Astrocyte of the spinal cord (primary cell): ENCODE measurements at regions not wholly inside any gene's neighbourhood (a gene's known extent, or its start where the extent isn't known, plus 50 kb on each side); places are given as distances from the start of the nearest gene placed in this dataset.

Source experiments
- DNase-seq: peaks from one replicate; pipeline ENCODE4 v3.0.0; 2011; ENCODE audit warnings: low read depth, low spot score
- H3K4me3 ChIP-seq: 2 replicates; pipeline ENCODE4 v1.5.1; 2011; ENCODE audit warnings: low read depth, mild to moderate bottlenecking, low read length, moderate library complexity
- in situ Hi-C: cut with HindIII; loops from 2 replicates; pipeline ENCODE4 v1.10.0; 2017; ENCODE audit warnings: low sequenced_read_pairs
- TF ChIP-seq, protein P1 (sequence below): IDR thresholded peaks from 2 replicates; pipeline ENCODE4 v1.5.1; 2012; ENCODE audit warnings: low read depth, mild to moderate bottlenecking, low read length, inconsistent platforms

DNA sequence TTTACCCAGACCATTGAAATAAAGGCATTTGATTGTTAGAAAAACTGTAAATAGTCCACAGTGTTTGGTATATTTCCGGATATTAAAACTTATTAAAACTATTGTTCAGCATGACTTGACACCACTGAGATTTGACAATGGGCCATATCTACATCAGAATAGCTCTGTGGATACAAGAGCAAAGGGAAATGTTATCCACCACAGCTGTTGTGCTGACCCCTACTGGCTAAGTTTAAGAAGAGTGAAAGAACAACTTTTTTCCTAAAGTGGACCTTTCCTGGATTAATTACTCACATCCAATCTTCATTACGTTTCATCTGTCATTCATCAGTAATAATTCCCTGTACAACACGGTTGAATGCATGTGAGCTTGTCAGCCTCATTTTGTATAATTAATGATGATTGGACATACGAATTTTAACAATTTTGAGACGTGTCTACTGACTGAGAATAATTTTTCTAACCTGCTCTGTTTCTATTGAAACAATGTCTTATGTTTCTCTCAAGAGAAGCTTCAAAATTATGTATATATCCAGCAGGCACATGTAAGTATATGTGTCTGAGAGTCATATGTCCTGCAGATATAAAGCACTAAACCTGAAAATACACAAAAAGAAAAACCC, 1952.6 kb downstream of the MAT2B start:
- peak; percentile 52 for DNase-seq
- in situ Hi-C loops = no loop called here
- TF ChIP-seq, protein P1, sequence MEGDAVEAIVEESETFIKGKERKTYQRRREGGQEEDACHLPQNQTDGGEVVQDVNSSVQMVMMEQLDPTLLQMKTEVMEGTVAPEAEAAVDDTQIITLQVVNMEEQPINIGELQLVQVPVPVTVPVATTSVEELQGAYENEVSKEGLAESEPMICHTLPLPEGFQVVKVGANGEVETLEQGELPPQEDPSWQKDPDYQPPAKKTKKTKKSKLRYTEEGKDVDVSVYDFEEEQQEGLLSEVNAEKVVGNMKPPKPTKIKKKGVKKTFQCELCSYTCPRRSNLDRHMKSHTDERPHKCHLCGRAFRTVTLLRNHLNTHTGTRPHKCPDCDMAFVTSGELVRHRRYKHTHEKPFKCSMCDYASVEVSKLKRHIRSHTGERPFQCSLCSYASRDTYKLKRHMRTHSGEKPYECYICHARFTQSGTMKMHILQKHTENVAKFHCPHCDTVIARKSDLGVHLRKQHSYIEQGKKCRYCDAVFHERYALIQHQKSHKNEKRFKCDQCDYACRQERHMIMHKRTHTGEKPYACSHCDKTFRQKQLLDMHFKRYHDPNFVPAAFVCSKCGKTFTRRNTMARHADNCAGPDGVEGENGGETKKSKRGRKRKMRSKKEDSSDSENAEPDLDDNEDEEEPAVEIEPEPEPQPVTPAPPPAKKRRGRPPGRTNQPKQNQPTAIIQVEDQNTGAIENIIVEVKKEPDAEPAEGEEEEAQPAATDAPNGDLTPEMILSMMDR = peak; percentile 66
- H3K4me3 ChIP-seq = no peak overlapping the region

DNA sequence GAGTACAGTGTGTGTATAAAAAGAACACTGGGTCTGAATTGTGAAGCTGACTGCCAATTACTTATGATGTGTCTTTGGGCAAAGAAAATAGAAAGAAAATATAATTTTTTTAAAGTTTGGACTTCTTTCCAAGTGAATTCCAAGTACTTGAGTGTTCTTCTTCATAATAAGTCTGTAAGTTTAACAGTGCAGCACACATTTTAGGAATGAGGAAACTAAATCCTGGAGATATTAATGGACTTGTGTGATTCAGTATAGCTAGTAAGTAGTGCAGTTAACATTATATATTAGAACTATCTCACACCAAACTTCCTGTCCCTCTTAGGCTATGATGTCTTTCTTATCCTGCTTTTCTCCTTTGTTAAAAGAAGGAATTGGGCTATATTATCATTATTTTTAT, 1953.8 kb downstream of the MAT2B start:
- in situ Hi-C loops = no loop called here
- DNase-seq = no peak
- TF ChIP-seq, protein P1 = no peak
- no peak overlapping the region for H3K4me3 ChIP-seq

DNA sequence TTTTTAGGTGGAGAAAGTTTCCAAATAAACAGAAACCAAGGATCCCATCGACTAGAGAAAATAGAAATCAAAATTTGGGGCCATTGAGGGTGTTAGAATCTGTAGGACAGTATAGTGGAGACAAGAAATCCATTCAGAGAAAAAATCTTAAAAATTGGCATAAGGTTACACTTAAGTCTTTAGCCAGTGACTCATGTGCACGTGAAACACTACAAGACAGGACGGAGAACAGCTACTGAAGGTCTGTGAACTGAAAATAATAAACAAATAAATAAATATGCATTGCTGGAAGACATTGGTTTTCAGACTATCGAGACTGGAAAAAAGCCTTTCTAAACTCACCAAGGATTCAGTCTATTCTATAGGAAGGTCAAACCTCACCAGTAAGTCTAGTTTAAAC, 1955.5 kb downstream of the MAT2B start:
- TF ChIP-seq, protein P1 = no peak
- in situ Hi-C loops = no loop called here
- no peak for DNase-seq
- H3K4me3 ChIP-seq = no peak overlapping the region

DNA sequence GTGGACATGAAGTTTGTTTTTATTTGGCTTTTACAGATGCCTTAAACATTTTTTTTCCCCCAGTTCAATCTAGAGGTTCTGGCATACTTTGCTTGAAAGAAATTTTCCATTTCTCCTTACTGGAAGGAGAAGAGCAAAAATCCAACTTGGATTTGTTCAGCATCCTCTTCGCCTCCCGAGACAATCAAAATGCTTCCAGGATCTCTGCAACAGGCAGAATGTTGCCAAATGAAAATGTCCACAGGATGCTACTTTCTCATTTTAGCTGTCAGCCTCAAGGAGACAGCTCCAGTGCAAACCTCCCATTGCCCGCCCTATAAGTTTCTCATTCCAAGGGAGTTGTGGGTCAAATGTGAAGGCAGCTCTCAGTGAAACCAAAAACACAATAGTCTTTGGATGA, 1972.1 kb downstream of the MAT2B start:
- no peak for DNase-seq
- TF ChIP-seq, protein P1 = no peak
- H3K4me3 ChIP-seq = no peak overlapping the region
- in situ Hi-C loops = no loop called here

DNA sequence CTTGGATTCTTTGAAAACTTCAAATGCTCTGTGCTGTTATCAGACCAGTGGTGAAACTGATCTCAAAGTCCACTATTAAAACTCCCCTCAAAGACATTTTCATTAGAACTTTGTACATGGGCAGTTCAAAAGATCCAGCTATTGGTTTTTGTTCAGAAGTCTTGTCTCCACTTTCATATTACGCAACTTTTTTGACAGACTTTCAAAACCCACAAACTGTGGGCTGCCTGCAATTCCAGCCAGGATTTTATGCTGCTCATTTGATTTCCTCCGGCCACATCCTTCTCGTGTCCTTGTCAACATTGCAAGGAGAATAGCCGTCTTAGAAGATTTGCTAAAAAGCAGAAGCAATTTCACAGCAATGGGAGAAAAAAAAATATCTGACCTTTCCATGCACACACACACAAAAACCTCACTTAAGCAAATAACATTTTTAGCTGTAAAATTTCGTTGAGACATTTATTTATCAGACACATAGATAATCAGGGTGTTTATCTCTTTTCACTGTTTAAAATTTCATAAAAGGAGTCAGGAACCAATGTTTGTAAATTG, 1990.5 kb downstream of the MAT2B start:
- H3K4me3 ChIP-seq = no peak overlapping the region
- peak; percentile 39 for DNase-seq
- in situ Hi-C loops = no loop called here
- TF ChIP-seq, protein P1 = no peak

DNA sequence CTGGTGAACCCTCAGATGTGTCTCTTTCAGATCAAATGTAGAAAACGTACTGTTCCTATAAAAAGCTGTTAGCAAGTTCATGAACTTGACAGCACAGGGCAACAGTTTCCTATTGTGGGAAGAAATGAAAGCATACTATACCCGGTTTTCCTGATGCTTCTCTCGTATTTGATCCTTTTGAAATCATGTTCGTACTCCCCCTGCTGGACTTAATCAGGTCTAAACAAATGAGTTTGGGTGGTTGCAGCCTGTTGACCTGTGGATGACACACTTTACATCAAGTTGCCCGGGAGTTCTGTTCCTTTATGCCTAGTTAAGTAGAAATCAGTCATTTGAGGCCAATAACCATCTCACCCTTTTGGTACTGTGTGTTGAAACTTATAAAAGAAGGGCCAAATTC, 1992.3 kb downstream of the MAT2B start:
- DNase-seq = no peak
- in situ Hi-C loops = no loop called here
- no peak overlapping the region for H3K4me3 ChIP-seq
- TF ChIP-seq, protein P1 = peak; percentile 24
